Hematopoietic multipotent progenitor cell treated with erythropoietin and hydrocortisone succinate and interleukin-3 and kit ligand, for 17 days (in vitro differentiated cells): ENCODE measurements at regions not wholly inside any gene's neighbourhood (a gene's known extent, or its start where the extent isn't known, plus 50 kb on each side); places are given as distances from the start of the nearest gene placed in this dataset.

Source experiments
- DNase-seq: peaks from one replicate; pipeline ENCODE4 v3.0.0-alpha.2; 2015; ENCODE audit warnings: low spot score

- DNase-seq = no peak
Observed at GRCh38 chr2:105652014-105652796, 92.5 kb upstream of the NCK2 start.

DNA sequence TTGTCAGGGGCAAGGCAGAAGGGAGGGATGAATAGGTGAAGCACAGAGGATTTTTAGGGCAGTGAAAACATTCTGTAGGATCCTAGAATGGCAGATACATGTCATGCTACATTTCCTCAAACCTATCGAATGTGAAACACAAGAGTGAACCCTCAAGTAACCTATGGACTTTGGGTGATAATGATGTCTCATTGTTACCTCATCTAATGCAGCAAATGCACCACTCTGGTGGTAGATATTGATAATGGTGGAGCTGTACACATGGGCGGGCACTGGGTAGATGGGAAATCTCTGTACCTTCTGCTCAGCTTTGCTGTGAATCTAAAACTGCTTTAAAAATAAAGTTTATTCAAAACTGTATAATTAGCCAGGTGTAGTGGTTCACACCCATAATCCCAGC lies 95.2 kb upstream of the NCK2 start:
- no peak for DNase-seq

GRCh38 chr2:105647731-105648130 lies 97.0 kb upstream of the NCK2 start:
- DNase-seq = no peak

- DNase-seq = no peak
Observed at GRCh38 chr2:105646774-105647076, 98.0 kb upstream of the NCK2 start.

DNA sequence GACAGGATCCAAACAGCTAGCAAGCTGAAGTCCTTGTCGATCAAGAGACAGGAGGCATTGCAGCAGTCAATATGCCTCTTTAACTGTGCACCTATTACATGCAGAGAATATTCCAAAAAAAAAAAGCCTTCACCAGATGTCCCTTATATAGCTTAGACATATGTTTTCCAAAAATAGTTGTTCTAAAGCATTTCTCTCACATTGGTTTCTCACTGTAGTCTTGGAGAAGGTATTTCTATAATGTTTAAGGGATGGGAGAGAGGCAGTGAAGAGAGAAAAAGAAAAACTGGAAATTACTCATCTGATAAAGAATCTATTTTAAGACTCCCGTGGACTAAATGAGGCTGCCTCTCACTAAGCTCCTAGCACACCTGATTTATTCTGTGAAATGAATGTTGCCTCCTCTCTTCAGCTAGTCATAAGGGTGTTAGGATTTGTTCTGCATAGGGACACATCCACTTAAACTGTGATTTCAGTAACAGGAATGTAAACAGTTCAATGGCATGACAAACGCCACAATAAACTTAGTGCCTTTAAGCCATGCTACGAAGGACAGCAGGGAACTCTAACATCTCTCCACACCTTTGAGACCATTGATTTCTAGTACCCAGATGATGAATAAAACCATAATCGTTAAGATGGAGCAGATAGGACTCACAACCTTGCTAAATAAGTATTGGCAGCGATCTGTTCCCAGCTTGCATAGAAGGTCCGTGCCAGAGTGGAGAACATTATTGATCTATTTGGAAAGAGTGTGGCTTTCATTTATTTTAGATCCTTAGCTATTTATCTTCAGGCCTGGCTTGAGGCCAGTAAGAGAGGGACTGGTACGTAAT lies 98.6 kb upstream of the NCK2 start:
- no peak for DNase-seq

GRCh38 chr2:105645031-105645937 lies 99.4 kb upstream of the NCK2 start:
- DNase-seq = no peak

DNA sequence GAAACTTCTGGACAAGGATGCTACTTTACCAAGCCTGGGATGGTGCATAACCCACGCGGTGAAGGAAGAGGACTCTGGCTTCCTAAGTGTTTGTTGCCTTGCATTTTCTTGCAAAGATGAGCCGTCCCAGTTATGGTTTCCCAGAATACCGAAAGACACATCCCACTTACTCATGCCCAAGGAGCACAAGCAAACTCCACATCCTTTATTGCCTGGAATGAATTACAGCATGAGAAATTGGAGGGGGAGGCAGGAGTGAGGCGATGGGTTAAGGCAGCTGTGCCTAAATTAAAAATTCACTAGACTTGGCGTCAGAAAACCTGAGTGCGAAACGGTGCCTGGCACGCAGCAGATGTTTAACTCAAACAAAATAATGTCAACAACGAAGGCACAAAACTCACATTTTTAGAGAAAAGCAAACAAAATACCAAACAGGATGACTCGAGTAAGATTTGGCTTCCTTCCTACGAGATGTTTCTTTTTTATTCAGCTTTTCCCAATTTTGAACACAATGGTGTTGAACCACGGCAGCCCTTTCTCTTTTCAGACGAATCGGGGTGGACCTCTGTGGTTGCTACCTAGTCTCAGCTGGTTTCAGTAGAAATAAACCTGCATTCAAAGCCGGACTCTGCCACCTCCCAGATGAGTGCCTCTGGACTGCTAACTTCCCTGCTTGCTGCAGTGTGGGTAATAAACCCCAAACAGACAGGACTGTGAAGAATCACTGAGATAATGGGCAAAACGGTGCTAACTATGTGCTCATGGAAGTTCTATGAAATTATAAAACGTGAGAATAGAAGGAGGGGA lies 100.3 kb upstream of the NCK2 start:
- DNase-seq = no peak

DNA sequence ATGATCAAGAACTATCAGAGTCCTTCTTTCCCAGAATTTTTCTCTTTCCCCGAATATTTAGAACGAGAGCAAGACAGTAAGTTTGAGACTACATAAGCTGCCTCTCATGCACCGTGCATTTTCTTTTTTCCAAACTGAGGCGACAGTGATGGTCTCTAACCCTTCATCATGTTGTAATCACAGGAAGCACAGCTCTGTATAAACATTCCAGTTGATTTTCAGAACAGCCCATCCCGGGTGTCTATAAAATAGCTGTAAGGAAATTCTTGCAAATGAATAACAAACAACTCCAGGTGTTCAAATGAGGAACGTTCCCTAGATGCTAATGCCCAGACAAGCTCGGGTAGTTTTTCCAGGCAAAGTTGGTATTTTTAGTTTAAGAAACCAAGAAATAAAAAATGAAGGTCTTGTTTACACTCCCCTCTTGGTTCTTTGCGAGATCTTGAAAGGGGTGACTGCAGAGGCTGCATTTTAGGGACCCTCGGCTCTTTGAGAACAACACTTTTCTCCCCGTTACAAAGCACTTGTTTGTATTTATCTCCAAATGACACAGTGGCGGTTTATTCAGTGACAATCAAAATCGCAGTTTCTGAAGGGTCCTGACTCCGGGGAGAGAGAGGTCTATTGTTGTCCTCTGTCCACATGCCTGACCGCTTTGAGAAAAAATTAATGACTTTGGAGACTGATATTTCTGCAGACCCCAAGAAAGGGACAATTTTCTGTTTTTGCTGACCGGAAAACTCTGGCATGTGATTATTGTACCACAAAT lies 101.1 kb upstream of the NCK2 start:
- DNase-seq = no peak

DNA sequence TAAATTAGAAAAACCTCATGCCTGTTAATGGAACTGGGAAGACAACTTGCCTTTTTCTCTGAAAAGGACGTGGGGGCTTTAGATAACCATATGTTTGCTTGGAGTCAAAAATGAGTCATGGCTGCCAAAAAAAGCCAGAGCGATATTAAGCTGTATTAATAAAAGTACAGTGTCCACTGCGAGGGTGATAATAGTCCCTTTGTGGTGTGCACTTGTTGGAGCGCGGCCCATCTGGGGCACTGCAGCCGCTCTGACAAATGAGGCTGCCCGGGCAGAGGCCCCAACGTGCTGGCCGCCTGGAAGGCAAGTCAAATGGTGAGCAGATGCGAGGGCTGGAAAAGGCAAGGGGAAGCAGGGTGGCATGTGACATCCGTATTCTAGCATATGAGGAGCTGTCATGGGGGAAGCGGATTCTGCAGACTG lies 103.3 kb upstream of the NCK2 start:
- DNase-seq = no peak

- no peak for DNase-seq
Observed at GRCh38 chr2:105640246-105640645, 104.5 kb upstream of the NCK2 start.

DNA sequence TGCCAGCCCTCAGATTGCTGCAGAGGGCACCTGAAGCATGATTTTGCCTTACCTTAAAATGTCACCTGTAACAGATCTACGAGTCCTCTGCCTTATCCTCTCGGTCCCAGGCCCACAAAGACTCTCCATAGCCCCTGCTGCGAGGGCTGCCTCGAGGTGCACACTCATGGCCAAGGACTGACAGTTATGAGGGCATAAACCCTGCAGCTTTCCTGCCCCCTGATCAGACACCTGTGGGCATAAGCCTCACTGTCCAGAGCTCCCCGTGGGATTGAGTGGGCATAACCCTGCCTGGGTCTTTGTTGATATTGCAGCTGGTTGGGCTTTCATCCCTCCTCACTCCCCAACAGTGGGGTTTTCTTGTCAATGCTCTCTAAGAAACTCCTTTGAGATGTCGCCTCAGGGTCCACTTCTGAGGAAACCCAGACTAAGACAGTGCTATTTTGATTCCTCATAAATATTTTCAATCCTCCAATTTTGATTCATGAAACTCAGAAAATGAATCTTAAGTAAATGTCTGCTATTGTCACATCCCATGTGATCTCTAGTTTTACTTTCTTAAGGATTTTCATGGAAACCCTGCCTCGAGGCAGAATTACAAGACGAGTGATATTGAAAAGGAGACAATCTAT lies 108.5 kb upstream of the NCK2 start:
- DNase-seq = no peak

DNA sequence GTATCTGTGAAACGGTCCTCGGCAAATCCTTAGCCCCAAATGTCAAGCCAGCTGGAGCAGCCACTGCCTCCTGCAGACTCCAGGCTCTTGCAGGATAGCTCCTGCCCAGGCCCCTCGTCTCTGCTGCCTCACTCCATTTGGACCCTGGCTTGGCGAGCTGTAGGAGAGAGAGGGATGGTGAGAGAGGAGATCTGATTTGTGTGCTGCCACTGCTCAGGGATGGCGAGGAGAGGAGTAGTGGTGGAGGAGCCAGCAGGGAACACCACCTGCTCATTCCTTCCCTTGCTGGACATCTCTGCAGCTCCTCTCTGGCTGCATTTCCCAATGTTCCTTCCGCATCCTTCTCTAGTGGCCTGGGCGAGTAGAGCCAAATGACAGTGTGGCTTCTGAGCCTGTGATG lies 109.1 kb upstream of the NCK2 start:
- no peak for DNase-seq

- DNase-seq = no peak
Observed at GRCh38 chr2:105634198-105634597, 110.5 kb upstream of the NCK2 start.

DNA sequence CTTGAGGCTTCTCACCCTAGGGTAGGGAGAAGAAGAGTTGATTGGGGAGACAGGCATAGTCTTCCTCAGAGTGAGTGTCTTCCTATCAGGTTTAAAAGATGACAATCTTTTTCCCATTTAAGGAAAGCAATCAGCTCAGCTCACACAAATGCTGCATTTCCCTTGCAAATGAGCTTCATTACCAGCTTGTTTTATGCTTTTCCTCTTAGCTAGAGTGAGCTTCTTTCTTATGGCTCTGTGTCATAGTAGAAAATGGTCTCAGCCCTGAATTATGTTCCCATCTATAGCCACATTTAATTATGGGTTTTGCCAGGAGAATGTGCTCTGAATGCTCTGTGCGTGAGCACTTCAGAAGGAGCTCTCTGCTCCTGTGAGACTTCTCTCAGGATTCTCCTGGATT lies 112.8 kb upstream of the NCK2 start:
- DNase-seq = no peak

GRCh38 chr2:105631011-105631410 lies 113.7 kb upstream of the NCK2 start:
- no peak for DNase-seq

GRCh38 chr2:105629634-105630033 lies 115.1 kb upstream of the NCK2 start:
- DNase-seq = no peak

DNA sequence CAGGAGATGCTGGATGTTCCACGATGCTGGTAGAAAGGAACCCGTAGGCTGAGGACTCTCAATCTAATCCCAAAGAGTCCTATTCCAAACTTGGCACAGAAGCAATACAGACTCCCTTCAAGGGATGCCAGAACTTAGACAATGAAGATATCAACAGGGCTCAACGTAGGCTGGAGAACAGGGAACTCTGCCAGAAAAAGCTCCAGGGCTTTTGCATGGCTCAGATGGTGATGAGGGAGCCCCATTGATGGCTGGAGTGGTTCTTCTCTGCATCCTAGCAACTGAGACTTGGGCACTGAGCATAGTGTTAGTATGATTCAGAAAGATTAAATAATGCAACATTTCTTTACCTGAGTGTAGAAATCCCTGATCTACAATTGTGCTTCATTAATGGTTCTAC lies 117.2 kb upstream of the NCK2 start:
- DNase-seq = no peak

DNA sequence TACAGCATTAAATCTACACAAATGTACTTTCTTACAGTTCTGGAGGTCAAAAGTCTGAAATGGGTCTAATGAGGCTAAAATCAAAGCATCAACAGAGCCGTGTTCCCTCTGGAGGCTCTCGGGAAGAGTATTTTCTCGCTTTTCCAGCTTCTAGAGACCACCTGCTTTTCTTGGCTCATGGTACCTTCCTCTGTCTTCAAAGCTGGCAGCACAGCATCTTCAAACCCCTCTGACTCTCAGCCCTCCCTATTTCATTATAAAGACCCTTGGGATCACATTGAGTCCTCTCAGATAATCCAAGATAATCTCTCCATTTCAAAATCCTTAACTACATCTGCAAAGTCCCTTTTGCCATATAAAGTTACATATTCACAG lies 117.8 kb upstream of the NCK2 start:
- no peak for DNase-seq

DNA sequence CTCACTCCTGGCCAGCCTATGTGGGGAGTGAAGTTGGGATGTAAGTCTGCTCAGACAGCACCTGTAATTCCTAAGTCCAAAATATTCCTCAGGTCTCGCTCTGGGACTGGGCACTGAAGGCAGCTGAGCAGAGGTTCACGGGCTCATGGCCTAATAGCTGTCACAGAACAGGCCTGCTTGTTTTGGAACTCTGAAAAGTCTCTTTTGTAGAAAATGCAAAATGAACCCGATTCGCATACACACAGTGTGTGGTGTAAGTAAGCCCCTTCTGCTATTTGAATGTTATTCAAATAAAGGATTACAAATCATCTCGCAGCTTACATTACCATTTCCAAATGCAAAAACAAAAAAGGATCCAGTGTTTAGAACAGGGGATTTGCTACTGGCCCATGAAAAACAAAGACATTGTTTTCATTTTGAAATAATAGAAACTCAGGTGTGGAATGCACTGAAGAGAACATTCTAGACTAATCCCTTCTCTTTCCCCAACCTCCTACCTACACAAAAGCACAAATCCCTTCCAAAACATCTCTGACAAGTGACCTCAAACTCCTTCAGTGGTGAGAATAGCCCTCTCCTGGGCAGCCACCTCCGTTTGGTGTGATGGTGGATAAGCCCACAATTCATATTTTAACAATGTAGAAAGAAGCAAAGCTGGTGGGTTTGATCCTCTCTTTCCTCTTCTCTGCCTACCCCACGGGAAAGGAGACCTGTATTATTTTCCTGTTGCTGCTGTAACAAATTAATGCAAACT lies 118.3 kb upstream of the NCK2 start:
- DNase-seq = no peak

- no peak for DNase-seq
Observed at GRCh38 chr2:105625632-105626031, 119.1 kb upstream of the NCK2 start.
